ENCODE measurements at regions not wholly inside any gene's neighbourhood (a gene's known extent, or its start where the extent isn't known, plus 50 kb on each side); places are given as distances from the start of the nearest gene placed in this dataset.
"Not testable (repeated sequence)": the region's sequence is repeated elsewhere in the genome, so short reads cannot be mapped to it uniquely, and the experiment has no call there.

DNA sequence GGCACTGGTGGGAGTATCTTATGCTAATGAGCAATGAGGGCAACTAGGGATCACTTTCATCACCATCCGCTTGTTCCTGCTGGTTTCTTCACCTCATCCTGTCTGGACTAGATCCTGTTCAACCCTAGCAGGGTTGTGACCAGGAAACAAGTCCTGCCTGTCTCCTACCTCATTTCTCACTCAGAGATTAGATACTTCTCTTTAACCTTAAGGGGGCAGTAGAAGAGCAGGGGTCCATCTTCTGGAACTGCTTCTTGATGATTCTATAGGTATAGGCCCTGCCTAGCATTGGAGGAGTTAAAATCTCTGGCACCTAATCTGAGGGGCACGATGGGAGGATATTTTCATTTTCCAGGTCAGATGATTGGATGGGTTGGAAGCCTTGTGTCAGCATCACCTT lies 415.5 kb downstream of the TGIF2LX start:
- peak; percentile 33 for DNase-seq (ENCODE audit: low read depth)

DNA sequence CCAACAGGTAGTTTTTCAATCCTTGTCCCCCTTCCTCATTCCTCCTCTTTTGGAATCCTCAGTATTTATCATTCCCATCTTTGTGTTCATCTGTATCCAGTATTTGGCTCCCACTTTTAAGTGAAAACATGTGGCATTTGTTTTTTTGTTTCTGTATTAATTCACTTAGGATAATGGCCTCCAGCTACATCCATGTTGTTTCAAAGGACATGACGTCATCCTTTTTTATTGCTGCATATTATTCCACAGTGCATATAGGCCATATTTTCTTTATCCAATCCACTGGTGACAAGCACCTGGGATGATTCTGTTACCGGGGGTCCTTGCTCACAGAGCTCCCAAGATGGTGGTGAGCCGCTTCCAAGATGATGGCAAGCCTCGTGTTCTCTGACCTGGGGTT lies 447.9 kb downstream of the TGIF2LX start:
- DNase-seq (ENCODE audit: low read depth): not testable (repeated sequence)

DNA sequence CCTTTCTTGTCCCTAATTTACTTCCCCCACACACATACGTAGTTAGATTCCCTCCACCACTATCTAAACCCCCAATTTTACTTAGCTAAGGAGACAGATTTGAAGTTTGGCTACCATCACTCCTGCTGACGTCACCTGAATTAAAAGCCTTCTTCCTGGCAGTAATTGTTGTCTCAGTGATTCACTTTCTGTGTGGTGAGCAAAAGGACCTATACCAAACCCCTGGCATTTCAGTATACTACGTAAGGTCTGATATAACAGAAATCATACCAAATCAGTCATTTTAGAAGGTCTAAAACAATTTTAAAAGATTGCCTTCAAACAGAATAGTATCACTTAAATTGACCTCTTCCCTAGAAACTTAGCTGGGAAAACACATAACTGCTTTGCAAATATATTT lies 476.3 kb downstream of the TGIF2LX start:
- not testable (repeated sequence) for DNase-seq (ENCODE audit: low read depth)

DNA sequence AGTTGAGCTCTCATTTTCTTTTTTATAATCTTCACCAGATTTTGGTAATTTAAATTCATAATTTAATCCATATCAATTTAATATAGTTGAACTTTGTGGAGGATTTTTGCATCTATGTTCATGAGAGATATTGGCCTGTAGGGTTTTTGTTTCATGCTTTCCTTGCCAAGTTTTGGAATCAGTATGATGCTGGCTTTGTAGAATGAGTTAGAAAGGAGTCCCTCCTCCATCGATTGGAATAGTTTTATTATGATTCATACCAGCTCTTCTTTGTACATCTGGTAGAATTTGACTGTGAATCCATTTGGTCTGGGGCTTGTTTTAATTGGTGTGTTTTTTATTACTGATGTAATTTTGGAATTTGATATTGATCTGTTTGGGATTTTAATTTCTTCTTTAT lies 480.5 kb downstream of the TGIF2LX start:
- peak; percentile 42 for DNase-seq (ENCODE audit: low read depth)

DNA sequence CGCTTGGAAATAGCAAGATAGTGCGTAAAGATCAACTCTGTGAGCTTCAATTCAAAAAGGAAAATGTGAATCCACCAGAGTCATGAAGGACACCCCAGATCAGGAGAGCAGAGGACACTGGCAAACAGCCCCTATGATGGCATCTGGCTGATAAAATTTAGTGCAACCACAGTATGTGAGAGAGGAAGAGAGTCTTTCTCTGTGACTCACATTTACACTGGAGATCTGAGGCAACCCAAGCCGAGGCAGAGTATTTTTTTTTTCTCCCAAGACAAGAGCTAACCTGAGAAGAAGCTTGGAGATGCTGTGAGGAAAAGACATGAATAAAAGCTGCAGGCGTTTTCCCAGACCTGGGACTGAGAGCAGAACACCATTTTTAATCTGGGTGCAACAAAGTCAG lies 482.2 kb downstream of the TGIF2LX start:
- DNase-seq (ENCODE audit: low read depth): peak; percentile 38

DNA sequence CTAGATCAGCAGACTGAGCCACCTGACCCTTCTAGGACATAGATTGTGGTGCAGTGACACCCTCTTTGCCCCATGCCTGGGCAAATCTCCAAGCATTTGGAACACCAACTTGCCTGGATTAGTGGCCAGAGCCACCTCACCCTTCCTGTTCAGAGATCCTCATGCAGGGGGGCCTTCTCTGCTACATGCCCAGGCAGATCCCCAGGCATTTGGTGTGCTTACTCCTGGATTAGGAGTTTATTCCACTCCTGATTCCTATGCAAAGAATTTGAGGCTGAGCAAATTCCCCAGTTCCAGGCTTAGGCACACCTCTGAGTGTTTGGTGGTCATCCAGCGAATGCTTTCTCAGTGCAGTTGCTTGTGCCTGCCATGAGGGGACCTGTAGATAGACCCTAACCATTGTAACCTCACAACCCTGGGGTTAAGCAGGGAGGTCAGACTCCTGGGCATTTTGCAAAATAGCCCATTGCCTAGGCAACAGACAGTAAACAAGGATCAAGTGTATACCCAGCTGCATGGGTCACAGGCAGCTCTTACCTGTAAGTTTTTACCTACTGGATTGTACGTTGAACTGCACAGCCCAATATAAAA lies 483.2 kb downstream of the TGIF2LX start:
- DNase-seq (ENCODE audit: low read depth): peak; percentile 50

DNA sequence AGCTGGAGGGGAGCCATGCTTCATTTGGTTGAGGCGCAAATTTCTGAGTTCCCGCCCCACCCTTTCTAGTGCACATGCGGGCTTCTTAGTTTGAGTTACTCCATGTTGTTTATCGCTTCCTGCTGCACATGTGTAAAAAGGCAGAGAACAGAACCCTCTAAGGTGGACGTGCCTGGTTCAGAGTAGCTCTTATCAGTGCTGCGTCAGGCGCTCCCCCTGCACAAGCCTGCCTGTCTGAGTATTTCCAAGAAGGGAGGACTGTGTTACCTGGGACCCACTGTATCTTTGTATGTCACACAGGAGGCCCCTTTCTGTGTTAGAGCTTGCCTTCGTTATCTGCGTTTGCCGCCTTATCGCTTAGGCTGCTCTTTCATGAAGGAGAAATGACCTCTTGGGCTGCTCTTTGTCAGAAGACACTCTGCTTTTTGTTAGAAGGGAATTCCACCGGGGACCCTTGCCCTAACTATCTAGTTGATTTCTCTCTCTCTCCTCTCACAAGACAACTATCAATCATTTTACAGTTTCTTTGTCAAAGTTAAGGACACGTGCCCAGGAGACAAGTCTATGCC lies 532.1 kb downstream of the TGIF2LX start:
- not testable (repeated sequence) for DNase-seq (ENCODE audit: low read depth)

DNA sequence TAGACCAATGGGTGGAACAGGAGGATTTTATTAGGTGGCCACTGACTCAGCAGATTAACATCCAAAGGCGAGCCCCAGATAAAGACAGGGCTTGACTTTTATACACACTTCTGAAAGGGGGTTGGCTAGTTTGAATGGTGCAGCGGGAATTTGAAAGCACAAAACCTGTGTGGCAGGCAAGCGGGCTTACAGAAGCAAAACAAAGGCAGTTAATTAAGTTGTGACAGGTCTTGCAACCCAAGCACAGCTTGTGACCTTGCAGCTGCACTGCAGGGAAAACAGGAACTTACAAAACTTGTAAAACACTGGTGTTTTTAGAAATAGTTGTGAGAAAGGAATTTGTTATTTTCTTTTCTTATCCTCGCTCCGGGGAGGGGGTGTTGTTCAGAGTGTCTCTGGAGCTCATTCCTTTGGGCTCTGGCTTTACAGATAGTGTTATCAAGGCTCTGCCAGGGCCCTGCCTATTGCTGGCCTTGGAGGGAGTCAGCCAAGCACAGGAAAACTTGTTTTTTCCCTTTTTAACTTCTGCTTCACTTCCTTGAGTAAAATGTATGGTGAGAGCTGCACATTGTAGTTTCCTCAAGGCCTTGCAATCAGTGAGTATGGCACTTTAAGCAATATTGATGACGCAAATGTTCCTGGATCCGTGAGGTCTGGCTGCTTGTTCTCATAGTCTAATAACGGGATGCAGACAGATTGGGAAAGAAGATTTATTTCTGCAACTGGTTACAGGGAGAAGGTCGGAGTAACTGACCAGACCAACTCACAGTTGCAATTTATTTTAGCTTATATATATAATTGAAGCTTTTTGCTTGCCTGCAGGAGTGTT lies 536.6 kb downstream of the TGIF2LX start:
- peak; percentile 1 for DNase-seq (ENCODE audit: low read depth)

DNA sequence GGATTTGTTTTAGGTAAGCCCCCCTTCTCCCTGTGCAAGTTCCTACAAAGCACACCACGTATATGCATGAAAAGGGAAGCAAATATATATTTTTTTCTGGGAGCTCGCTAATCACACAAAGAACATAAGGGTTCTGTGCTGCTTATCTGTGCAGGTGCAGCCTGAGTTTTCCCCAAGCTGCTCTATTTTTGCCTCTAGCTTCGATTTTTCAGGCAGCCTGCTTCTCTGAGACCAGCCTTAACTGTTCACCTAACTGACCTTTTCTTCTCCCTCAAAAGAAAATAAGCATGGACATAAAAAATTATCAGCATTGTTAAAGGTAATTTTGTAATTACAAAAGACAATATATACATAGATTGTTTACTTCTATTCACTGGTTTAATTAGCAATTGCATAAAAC lies 552.7 kb downstream of the TGIF2LX start:
- DNase-seq (ENCODE audit: low read depth): not testable (repeated sequence)

DNA sequence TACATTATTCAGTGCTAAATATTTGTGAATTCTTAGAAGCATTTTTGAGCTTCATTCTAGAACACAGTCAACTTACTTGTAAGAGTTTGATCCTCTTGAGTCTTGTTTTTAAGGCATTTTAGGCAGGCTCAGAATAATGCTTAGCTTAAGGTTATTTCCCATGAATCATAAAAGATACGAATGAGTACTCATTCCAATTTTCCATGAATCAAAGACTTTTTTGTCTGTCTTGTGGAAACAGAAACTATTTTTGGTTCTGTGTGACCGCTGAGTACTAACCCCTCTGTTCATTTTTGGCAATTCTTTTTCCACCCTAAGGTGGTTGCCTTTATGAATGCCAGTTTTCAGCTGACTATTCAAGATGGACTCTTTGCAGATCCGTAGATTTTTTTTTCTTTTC lies 563.7 kb downstream of the TGIF2LX start:
- not testable (repeated sequence) for DNase-seq (ENCODE audit: low read depth)

DNA sequence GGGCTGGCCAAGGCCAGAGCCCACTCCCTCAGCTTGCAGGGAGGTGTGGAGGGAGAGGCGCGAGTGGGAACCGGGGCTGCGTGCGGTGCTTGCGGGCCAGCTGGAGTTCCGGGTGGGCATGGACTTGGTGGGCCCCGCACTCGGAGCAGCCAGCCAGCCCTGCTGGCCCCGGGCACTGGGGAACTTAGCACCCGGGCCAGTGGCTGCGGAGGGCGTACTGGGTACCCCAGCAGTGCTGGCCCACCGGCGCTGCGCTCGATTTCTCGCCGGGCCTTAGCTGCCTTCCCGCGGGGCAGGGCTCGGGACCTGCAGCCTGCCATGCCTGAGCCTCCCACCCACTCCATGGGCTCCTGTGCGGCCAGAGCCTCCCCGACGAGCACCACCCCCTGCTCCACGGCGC lies 599.6 kb downstream of the TGIF2LX start:
- not testable (repeated sequence) for DNase-seq (ENCODE audit: low read depth)

DNA sequence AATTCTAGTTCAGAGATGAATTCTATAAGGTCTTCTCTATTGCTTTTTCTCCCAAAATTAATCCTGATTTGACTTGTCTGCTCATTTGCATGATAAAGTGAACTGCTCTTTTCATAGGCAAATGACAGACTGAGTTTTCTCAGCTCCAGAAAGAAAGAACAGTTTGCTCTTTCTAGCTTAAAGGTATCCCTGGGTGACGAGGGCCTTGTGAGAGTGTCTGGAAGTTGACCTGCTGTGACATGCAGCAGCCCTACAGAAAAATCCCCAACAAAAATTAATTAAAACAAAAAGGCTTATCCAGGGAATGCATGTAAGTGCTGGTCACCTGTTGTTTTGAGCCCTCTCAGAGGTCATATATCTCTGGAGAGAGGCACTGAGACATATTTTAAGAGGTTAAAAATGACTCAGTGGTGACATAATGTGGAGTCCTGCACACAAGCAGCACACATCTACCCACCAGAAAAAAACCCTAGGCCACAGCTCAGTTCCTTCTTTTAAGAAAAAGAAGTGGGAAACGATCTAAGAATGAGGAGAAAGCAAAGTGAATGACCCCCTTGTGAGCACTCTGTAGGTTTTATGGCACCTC lies 602.8 kb downstream of the TGIF2LX start:
- peak; percentile 0 for DNase-seq (ENCODE audit: low read depth)

Measured in HT1080 (cell line).